HG02759 (cell line): ENCODE measurements at regions not wholly inside any gene's neighbourhood (a gene's known extent, or its start where the extent isn't known, plus 50 kb on each side); places are given as distances from the start of the nearest gene placed in this dataset.
A peak's percentile ranks its signal among the peaks of the same experiment; 100 is the strongest.
"Not testable (repeated sequence)": the region's sequence is repeated elsewhere in the genome, so short reads cannot be mapped to it uniquely, and the experiment has no call there.

Experiments used
- ATAC-seq: cut with Tn5 transposase; IDR thresholded peaks from one replicate; pipeline ENCODE4 v1.9.1; 2021; ENCODE audit warnings: mild to moderate bottlenecking, moderate library complexity; ENCODE audit not compliant: unreplicated experiment

DNA sequence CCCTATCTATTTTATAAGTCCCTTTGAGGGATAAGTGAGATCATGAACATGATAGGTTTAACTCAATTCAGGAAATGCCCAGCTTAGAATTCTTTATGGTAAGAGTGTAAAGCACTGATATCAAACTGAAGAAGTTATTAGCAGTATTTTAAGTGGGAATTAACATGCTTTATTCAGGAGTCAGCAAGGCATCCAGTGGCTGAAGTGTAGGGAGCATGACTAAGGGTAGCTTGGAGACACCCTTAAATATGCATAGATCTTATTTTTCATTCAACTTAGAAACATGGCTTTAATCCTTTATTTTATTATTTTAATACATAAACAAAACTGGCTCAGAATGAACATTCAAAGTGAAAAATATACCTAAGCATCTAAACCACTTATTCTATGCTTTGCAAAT lies 158.3 kb upstream of the LPP start:
- ATAC-seq: no peak

DNA sequence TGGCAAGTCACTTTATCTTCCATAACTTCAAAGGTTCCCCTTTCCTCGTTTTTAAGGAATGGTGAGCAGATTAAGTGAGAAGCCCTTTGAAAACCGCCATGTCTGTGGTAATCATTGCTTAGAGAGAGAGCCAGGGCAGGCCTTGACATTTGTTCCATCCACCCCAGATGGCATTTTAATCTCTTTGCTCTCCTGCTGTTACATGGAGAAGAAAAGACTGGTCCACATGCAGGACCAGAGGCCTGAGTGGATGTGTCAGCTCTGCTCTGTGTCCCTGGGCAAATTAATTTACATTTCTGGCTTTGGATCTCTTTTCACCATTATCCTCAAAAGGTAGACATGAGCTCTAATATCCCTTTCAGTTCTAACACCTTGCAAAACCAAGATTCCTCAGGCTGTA lies 157.3 kb upstream of the LPP start:
- ATAC-seq: no peak

DNA sequence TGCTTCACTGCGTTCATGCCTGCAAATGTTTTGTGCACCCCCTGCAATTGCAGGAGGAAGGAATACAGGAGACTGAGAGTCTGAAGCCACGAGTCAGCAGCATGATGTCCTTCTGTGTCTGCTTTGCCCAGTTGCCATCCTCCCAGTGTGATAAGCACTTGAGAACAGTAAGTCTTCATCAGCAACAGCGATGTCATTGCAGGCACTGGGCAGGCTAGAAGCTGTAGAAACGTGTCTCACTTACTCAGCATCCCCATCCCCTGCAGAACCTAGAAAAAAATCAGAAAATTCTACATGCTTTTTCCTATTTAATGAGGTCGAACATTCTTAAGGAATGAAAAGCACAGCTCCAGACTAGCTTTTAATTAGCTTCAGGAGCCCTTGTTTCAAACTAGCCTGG lies 156.5 kb upstream of the LPP start:
- ATAC-seq: no peak

DNA sequence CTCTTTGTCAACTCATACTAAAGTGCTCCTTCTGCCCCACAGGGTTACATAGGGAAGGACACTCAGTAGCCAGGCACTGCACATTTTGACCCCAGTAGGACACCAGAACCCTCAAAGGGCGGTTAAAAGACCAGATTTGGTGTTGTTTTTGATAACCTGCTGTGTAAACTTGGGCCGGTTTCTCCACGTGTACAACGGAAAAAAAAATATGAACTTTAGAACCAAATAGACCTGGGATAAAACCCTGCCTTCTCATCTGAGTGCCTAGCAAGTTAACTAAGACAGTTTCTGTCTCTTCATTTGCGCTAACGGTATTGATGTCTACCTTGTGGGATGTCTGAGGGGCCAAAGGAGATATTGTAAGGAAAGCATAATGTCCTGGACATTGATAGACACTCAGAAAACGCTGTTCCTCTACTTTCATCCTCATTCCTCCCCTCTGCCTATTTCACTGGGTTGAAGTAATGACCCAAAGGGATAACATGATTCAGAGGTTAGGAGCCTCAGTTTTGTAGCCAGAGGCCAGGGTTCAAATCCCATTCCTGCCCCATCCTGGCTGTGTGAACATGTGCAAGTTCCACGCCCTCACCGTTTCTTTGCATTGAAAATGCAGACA lies 155.9 kb upstream of the LPP start:
- no peak for ATAC-seq

DNA sequence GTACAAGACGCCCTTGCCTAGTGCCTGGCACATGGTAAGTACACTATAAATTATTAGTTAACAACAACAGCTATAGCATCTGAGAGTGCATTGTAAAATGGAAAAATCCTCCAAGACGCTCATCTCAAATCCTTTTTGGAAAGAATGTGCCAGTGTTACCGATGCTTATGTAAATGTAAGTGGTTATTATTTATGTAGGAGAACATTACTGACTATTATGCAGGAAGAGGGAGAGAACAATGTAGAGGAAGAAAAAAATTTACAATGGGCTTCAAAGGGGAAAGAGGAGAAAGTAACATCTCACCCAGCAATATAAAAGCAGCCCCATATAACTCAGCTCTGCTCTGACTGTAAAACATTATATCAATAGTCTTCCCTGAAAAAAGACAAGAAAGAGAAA lies 155.3 kb upstream of the LPP start:
- no peak for ATAC-seq

DNA sequence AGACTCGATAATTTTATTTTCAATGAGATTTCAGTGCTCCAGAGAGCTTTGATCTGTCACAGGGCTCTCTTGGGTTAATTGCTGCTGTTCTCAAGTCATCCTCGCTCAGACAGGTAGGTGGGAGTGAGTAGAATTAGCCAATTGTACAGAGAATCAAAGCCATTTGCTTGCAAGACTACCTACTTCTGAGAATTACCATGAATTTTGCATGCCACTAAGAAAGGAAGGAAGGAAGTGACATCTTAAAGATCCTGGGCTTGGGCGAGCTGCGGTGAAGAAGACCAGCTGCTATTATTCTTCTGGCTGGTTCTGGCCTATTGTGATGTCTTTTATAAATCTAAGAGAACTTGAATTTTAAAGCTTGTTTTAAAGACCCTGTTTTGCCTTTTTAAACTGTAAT lies 154.1 kb upstream of the LPP start:
- ATAC-seq: no peak

DNA sequence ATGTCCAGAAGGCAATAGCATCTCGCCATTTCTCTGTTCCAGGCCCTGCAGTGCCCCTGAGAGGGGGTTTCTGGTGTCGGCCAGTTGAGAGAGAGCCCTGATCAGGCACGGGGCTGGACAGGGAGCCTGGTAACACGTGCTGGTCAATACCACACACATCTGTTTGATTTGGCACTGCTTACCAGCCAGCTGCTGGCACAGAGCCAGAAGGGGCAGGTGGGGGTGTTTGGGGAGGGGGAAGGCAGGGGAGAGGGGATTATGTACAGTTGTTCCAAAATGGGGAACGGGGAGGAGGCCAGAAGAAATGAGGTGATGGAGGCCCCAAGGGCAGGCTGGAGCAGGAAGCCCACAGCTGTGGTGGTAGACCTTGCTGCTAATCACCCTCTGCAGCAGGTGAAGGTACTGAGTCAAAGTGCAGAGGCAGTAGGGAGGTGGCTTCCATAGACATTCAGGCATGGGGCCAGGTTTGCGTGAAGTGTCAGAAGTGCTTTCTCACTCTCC lies 153.5 kb upstream of the LPP start:
- no peak for ATAC-seq

DNA sequence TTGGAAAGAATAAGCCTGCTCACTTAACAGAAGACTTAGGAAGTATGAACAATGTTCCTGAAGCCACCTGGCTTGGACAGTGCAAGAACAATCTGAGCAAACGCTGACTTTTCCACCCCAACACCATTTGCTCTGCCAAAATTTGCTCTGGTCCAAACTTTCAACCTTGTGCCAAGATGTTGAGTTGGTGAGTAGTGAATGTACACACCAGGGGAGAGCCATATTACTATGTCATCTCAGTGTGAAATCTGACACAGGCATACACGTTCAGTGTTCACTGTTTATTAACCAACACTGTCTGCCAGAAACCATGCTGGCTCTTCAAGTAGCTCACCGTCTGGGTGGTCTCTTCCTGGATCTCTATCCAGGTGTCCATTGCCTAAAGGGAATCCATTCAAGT lies 152.9 kb upstream of the LPP start:
- no peak for ATAC-seq

DNA sequence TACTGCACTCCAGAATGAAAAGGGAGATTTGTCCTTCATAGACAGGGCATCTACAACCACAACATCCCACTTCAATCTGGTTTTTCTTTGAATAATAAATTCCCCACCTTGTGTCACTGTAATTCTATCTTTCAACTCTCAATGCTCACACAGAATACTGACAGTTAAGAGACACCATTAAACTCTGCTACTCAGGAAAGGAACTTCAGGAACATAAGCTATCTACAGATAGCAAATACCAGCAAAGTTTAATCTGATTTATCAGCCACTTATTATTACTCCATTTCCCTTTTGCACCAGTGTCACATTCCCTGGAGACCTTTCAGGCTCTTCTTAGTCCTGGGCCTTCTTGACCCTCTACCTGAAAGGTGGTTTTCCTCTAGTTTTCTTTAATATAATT lies 152.0 kb upstream of the LPP start:
- no peak for ATAC-seq

DNA sequence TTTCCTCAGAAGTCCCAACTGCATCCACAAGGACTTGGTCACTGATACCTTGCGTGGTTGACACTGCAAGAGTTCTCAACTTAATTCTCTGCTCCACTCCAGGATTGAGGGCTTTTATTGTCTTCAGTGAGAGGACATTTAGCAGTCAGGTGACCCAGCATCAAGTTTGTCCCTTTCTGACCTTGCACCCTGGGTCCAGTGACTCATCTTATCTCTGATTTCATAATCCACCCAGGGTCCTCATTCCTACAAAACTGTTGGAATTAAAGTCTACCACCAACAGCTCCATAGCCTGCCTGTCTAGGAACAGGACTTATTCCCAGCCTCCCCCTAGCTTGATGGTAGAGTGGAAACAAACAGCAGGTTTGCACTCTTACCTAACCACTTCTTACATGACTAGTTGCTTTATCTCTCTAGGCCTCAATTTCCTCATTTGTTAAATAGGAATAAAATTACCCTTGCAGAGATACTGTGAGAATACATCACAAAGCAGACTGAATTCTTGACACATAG lies 151.3 kb upstream of the LPP start:
- ATAC-seq: no peak

DNA sequence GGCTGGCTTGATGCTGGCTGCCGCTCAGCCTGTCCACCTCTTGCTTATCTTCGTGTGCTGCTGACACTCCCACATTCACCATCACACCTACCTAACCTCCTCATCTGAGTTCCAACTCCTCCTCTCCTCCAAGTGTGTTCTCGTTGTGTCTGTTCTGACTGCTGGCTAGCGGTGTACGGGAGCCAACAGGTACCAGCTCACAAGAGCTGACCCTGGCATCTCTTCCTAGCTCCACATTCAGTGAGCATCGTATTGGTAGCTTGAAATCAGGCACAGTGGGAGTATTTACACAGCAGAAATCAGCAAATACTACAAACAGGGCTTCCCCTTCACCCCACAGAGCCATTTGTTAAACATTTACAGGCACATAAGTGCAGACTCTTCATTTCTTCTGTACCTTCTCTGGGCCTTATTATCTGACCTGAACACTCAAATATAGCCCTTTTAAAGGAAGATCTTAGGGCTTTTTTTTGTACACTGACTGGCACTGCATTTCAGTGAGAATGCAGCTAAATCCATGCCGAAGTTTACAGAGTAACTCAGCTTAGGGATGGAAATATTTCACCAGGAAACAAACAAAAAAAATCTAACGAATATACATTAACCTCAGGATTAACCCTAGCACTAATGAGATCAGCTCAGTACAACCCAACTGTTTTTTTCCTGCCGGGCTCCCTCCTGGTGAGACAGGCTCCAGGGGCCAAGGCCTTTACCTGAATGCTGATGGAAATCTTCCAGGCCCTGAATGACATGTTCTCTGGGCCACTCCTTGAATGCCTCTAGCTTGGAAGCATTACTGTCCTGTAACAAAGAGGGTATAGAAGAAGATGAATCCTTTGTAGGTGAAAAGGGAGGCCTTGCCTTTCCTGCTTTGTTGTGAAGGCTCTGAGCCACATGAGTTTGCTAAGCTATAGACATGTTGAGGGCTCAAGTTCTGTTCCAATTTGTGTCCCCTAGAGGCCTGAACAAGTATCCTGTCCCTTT lies 150.5 kb upstream of the LPP start:
- no peak for ATAC-seq

DNA sequence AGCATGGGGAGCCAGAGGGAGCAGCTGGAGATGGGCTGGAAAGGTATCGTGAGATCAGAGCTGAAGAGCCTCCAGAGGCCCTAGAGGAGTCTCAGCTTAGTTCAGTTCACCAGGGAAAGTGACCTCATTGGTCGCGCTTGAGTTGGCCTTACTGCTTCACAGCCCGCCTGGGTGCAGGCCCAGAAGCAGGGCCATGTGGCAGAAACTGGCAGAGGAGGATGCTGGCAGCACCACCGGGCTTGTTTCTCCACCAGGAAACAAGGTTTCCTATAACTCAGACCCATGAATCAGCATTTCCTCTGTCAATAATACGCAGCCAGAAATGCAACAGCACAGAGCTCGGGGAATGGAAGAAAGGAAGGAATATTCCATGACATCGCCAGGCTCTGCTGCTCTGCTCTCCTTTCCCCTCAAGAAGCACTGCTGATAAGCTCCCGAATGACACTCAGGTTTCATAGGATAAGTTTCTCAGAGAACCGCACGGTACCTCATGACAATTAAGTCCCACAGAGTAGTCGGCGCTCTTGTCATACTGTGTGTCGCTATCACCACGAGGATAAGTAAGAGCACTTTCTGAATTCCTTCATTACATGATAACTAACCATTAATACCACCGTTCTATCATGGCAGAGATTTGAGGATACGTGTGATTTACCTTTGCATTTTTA lies 147.1 kb upstream of the LPP start:
- ATAC-seq: peak; percentile 48

DNA sequence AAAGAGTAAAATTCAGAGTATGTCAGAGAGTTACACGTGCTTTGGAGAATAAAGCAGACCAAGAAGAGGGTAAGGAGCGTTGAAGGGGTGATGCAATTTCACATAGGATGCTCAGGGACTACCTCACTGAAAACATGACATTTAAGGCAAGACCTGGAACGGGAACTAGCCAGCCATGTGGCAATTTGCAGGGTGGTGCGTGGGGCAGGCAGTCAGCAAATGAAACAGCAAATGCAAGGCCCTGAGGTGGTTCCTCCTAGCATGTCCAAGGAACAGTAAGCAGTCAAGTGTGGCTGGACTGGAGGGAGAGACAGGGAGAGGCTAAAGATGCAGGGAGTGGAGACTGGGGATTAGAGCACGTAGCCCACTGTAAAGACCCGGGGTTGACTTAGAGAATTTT lies 146.1 kb upstream of the LPP start:
- no peak for ATAC-seq

DNA sequence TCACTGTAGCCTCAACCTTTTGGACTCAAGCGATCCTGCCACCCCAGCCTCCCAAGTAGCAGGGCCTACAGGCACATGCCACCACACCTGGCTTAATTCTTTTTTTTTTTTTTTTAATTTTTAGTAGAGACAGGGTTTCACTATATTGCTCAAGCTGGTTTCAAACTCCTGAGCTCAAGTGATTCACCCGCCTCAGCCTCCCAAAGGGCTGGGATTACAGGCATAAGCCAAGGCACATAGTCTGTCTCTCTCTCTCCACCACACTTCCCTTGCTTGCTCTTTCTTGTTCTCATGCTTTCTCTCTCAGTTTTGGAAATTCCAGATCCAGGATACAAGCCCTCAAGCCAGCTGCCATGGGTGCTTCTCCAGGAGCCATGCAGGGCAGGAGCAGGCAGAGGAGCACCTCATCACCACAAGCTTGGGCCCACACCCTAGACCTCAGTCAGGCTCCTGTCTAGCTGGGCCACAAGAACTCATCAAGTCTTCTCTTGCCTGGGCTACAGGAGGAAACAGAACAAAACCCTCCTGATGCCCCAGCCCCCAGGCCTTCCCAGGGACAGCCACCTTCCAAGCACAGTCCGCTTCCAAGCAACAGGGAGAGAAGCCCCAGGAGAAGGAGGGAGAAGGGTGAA lies 145.3 kb upstream of the LPP start:
- no peak for ATAC-seq

DNA sequence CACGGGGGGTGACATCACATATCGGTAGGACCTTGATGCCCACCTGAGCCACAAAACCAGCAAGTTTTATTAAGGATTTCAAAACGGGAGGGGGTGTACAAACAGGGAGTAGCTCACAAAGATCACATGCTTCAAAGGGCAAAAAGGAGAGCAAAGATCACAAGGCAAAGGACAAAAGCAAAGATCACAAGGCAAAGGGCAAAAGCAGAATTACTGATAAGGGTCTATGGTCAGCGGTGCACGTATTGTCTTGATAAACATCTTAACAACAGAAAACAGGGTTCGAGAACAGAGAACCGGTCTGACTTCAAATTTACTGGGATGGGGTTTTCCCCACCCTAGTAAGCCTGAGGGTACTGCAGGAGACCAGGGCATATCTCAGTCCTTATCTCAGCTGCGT lies 143.5 kb upstream of the LPP start:
- ATAC-seq: no peak

DNA sequence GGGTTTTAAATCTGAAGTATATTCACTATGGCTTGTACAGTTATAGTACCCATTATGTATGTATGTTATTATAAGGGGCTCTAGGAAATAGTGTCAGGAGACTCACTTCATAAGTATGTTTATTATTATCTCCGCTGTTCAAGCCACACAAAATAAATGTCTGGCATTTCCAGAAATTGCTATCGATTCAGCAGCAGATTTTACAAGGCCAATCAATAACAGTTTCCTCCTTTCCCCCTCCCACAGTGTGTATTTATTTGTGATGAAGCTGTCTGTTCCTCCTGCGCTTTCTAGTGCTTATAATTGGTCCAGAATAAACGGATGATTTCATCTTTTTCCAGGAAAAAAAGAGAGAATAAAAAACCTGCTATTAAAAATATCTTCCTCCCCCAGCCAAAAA lies 134.2 kb upstream of the LPP start:
- ATAC-seq: no peak

DNA sequence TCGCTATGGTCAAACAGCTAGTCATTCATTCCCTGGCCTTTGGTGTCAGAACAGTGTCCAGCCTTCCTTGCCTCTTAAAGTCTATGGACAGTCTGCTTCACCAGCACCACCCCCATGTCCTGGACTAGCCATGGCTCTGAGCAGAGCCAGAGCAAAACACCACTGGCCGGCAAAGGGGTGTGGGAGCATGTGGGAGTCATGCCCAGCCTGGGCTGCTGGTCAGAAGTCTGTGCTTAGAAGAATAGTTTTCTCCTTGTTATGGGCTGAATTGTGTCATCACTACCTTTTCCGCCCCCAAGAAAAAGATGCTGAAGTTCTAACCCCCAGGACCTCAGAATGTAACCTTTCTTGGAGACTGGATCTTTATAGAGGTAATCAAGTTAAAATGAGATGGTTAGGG lies 132.9 kb upstream of the LPP start:
- no peak for ATAC-seq

DNA sequence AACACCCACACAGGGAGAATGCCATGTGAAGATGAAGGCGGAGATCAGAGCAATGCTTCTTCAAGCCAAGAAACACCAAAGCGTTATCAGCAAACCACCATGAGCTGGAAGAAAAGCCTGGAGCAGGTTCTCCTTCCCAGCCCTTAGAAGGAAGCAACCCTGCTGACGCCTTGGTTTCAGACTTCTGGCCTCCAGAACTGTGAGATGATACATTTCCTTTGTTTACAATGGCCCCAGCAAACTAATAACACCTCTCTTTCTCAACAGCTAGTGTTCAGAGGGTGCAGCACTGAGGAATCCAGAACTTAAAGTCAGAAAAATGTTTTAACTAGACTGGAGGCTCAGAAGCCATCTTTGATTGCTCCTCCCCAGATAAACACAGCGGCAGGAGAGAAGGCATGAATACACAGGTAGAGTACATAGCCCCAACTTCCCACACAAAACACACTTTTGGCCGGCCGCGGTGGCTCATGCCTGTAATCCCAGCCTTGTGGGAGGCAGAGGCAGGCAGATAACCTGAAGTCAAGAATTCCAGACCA lies 132.4 kb upstream of the LPP start:
- ATAC-seq: no peak

DNA sequence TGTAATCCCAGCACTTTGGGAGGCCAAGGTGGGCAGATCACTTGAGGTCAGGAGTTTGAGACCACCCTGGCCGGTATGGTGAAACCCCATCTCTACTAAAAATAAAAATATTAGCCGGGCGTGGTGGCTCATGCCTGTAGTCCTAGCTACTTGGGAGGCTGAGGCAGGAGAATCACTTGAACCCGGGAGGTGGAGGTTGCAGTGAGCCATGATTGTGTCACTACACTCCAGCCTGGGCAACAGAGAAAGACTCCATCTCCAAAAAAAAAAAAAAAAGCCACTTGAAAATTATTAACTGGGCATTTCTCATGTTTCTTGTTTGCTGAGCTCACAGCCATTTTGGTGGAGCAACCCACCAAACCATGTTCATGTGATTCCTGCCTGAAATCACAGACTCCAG lies 131.1 kb upstream of the LPP start:
- not testable (repeated sequence) for ATAC-seq

DNA sequence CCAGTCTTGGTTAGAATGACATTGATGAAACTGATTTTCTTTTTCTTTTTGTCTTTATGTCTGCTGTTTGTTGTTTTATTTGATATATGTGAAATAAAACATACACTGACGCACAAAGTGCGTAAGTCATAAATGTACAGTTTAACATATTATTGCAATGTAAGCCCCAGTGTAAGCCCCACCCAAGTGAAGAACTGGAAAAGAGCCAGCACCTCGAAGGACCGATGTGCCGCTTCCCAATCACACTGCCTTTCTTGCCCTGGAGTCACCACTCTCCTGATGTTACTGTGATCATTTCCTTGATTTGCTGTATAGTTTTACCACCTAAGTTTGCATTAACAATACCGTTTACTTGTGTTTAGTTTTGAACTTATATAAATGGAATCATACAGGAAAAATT lies 128.4 kb upstream of the LPP start:
- ATAC-seq: no peak
